Prostate gland (tissue), 2 donors: ENCODE measurements at regions not wholly inside any gene's neighbourhood (a gene's known extent, or its start where the extent isn't known, plus 50 kb on each side); places are given as distances from the start of the nearest gene placed in this dataset.

Experiments used
- DNase-seq: peaks from one replicate; pipeline ENCODE4 v3.0.0-alpha.2; 2019; ENCODE audit warnings: low spot score
- H3K27ac ChIP-seq, 2 donors: fragments of 200-600 bp; sonication (generic); 2 replicates each; pipeline ENCODE4 v1.5.1; 2017 to 2019
- H3K27me3 ChIP-seq: fragments of 200-600 bp; sonication (generic); replicated peaks from 2 replicates; pipeline ENCODE4 v1.5.1; 2019; ENCODE audit not compliant: insufficient read depth
- H3K36me3 ChIP-seq, 2 donors: fragments of 200-600 bp; sonication (generic); 1 replicate in 1 of 2; 2 replicates in 1 of 2; pipeline versions ENCODE4 v1.5.1 to v1.8.1; 2017 to 2019
- H3K4me1 ChIP-seq: fragments of 200-600 bp; sonication (generic); replicated peaks from 2 replicates; pipeline ENCODE4 v1.5.1; 2019
- H3K4me3 ChIP-seq, 2 donors: fragments of 200-600 bp; sonication (generic); 2 replicates each; pipeline ENCODE4 v1.5.1; 2017 to 2019
- H3K9me3 ChIP-seq: fragments of 200-600 bp; sonication (generic); 2 replicates; pipeline ENCODE4 v1.5.1; 2017
- CTCF ChIP-seq, 4 experiments: fragments of 200-600 bp in 2 of 4; fragments of 450-650 bp in 2 of 4; sonication (generic) in 2 of 4; IDR thresholded peaks; 1 replicate in 3 of 4; 2 replicates in 1 of 4; pipeline ENCODE4 v1.5.1; 2016 to 2019; ENCODE audit warnings: antibody characterized with exemption in 4 of 4, mild to moderate bottlenecking in 2 of 4, moderate library complexity in 2 of 4
- POLR2A ChIP-seq: fragments of 450-650 bp; IDR thresholded peaks from one replicate; pipeline ENCODE4 v1.6.1; 2016; ENCODE audit warnings: antibody characterized with exemption, mild to moderate bottlenecking
- POLR2AphosphoS5 ChIP-seq: sonication (generic); formaldehyde crosslinking; IDR thresholded peaks from one replicate; pipeline ENCODE4 v1.6.1; 2017; ENCODE audit warnings: antibody characterized with exemption
- WGBS: methylation state at CpG from one replicate; pipeline ENCODE4 v1.1.5; 2018; 5-methylcytosine and 5-hydroxymethylcytosine counted together
- intact Hi-C: fragments of 100-400 bp; cut with DNase I; formaldehyde crosslinking; loops from one replicate; pipeline ENCODE4 v1.14.2; 2022

GRCh38 chr6:119844387-119844786 is 494.8 kb upstream of the MAN1A1 start:
- Histone ChIP-seq H3K27ac (no peak overlapping the region), H3K9me3 (no peaks in the 10 kb centered on the region), H3K4me3 (no peak overlapping the region), H3K27me3 (no peaks in the 10 kb centered on the region), H3K4me1 (no peaks in the 10 kb centered on the region), H3K36me3 (no peaks in the 10 kb centered on the region)
- WGBS: 34% methylated on average over 2 of the region's 2 CpGs
- DNase-seq: no peak
- intact Hi-C loops: no loop called here
- TF ChIP-seq CTCF (IDR thresholded peaks at IDR 0.05) (no peak), POLR2A (no peak), POLR2AphosphoS5 (no peak)

- DNase-seq: no peak
- no peaks in the 10 kb centered on the region for H3K9me3 ChIP-seq
- no peaks in the 10 kb centered on the region for H3K27me3 ChIP-seq
- intact Hi-C loops: no loop called here
- H3K4me1 ChIP-seq: no peaks in the 10 kb centered on the region
- 79% methylated on average over 3 of the region's 3 CpGs for WGBS
- H3K27ac ChIP-seq: no peak overlapping the region
- no peak overlapping the region for H3K4me3 ChIP-seq
- TF ChIP-seq CTCF (IDR thresholded peaks at IDR 0.05) (no peak), POLR2AphosphoS5 (no peak), POLR2A (no peak)
- no peaks in the 10 kb centered on the region for H3K36me3 ChIP-seq
Measured at GRCh38 chr6:119842191-119842590, 492.6 kb upstream of the MAN1A1 start.

DNA sequence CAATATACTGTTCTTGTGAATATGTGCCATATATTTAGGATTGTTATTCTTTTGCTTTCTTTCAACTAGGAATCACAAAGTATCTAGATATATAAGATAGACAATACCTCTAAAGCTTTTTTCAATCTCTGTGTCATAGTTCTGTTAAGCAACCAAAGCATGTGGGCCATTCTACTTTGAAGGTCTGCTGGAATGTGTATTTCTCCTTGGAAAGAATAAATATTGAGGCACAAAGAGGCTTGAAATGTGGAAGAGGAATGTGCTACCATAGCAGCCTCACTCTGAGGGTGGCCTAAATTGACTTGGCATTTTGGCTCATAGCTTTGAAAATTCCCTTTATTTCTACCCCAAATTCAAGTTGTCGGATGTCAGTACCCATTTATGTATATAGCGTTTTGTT is 488.5 kb upstream of the MAN1A1 start:
- H3K4me3 ChIP-seq: no peak overlapping the region
- 96% methylated on average over 2 of the region's 2 CpGs for WGBS
- DNase-seq: no peak
- H3K27ac ChIP-seq: no peak overlapping the region
- H3K27me3 ChIP-seq: no peaks in the 10 kb centered on the region
- H3K36me3 ChIP-seq: no peaks in the 10 kb centered on the region
- H3K9me3 ChIP-seq: no peaks in the 10 kb centered on the region
- TF ChIP-seq POLR2AphosphoS5 (no peak), POLR2A (no peak), CTCF (IDR thresholded peaks at IDR 0.05) (no peak)
- H3K4me1 ChIP-seq: no peaks in the 10 kb centered on the region
- intact Hi-C loops: no loop called here

DNA sequence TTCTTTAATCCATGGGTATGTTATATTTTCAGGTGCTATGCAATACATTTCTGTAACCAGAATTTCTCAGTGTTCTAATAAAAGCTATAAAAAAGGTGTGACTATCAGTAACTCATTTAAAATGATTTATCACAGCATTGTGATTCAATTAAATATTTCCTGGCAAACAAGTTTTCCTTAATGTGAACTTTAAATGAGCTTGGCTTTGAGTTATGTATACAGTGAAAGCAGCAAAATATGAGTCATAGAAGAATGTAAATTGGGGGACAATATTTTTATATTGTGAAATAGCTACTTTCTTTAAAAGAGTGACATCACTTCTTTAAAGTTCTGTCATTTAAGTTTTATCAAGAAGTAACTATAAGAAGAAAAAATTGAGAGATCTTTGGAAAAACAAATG is 484.9 kb upstream of the MAN1A1 start:
- intact Hi-C loops: no loop called here
- no peaks in the 10 kb centered on the region for H3K27me3 ChIP-seq

DNA sequence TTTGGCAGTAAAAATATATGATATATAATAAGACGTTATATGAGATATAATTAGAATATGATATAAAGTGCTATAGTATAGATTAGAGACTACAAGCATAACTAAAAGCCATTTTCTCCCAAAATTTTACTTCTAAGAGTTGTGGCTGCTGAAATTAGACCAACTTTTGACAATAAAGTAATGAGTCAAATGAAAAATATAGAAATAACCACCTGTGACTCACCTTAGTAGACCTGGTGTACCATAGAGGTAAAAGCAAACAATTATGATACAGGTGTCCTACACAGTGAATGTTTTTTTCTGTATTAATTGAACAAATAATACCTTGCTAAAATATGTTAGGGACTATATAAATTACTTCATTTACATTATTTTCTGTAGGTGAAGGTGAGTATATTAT is 482.9 kb upstream of the MAN1A1 start:
- TF ChIP-seq POLR2AphosphoS5 (no peak), CTCF (IDR thresholded peaks at IDR 0.05) (no peak), POLR2A (no peak)
- Histone ChIP-seq H3K9me3 (no peaks in the 10 kb centered on the region), H3K27me3 (no peaks in the 10 kb centered on the region), H3K36me3 (no peaks in the 10 kb centered on the region), H3K4me3 (no peak overlapping the region), H3K27ac (no peak overlapping the region), H3K4me1 (no peaks in the 10 kb centered on the region)
- 78% methylated on average over 1 of the region's 1 CpG for WGBS
- DNase-seq: no peak
- intact Hi-C loops: no loop called here

More for the DNA sequence above, 484.9 kb upstream of the MAN1A1 start:
- no peaks in the 10 kb centered on the region for H3K9me3 ChIP-seq
- no peaks in the 10 kb centered on the region for H3K36me3 ChIP-seq
- H3K4me1 ChIP-seq: no peaks in the 10 kb centered on the region
- no peak for DNase-seq
- no peak overlapping the region for H3K4me3 ChIP-seq
- no peak overlapping the region for H3K27ac ChIP-seq
- TF ChIP-seq POLR2A (no peak), POLR2AphosphoS5 (no peak), CTCF (IDR thresholded peaks at IDR 0.05) (no peak)
